ENCODE measurements at regions not wholly inside any gene's neighbourhood (a gene's known extent, or its start where the extent isn't known, plus 50 kb on each side); places are given as distances from the start of the nearest gene placed in this dataset.

GRCh38 chr2:234836271-234836670, 115.5 kb upstream of the SH3BP4 start:
- intact Hi-C loops (cut with DNase I), result no loop called here
- peaks cover 0 to 28% (median 14%) of the 10 kb centered on the region in 12 donors for H3K4me1 ChIP-seq
- no peaks in the 10 kb centered on the region for H3K36me3 ChIP-seq
- DNase-seq, result no peak
- no peaks in the 10 kb centered on the region for H3K9me3 ChIP-seq
- no peaks in the 10 kb centered on the region for H3K27me3 ChIP-seq
- ATAC-seq, result no peak
- TF ChIP-seq CTCF (IDR thresholded peaks at IDR 0.05) (no peak), POLR2A (IDR thresholded peaks at IDR 0.05) (no peak)
- H3K4me3 ChIP-seq, result no peak overlapping the region
- H3K27ac ChIP-seq, result no peak overlapping the region
- WGBS, 4 donors, result 49 to 63% (median 51%) methylated on average over 5 of the region's 5 CpGs

GRCh38 chr2:234835738-234836137, 116.1 kb upstream of the SH3BP4 start:
- 55 to 68% (median 64%) methylated on average over 4 of the region's 4 CpGs for WGBS, 4 donors
- DNase-seq (no peak), ATAC-seq (no peak)

GRCh38 chr2:234834228-234834923, 117.4 kb upstream of the SH3BP4 start:
- ATAC-seq (peak in 2 of 4 donors; percentile 41 to 56), DNase-seq (no peak)
- Histone ChIP-seq H3K27ac (no peak overlapping the region), H3K36me3 (no peaks in the 10 kb centered on the region), H3K9me3 (no peaks in the 10 kb centered on the region), H3K4me1 (peaks cover 0 to 9% (median 0%) of the 10 kb centered on the region in 12 donors), H3K4me3 (no peak overlapping the region), H3K27me3 (no peaks in the 10 kb centered on the region)
- intact Hi-C loops (cut with DNase I), result no loop called here
- 65 to 74% (median 68%) methylated on average over 7 of the region's 7 CpGs for WGBS, 4 donors
- TF ChIP-seq POLR2A (IDR thresholded peaks at IDR 0.05), result no peak
- TF ChIP-seq CTCF (IDR thresholded peaks at IDR 0.05), result no peak

More at GRCh38 chr2:234835738-234836137, 116.1 kb upstream of the SH3BP4 start:
- H3K36me3 ChIP-seq, result no peaks in the 10 kb centered on the region
- no peaks in the 10 kb centered on the region for H3K9me3 ChIP-seq
- H3K4me3 ChIP-seq, result no peak overlapping the region
- intact Hi-C loops (cut with DNase I), result no loop called here
- no peak overlapping the region for H3K27ac ChIP-seq
- no peaks in the 10 kb centered on the region for H3K27me3 ChIP-seq
- TF ChIP-seq CTCF (IDR thresholded peaks at IDR 0.05) (no peak), POLR2A (IDR thresholded peaks at IDR 0.05) (no peak)
- peaks cover 0 to 23% (median 10%) of the 10 kb centered on the region in 12 donors for H3K4me1 ChIP-seq

- whole genome bisulfite sequencing, 4 donors, result 82 to 90% (median 85%) methylated on average over 2 of the region's 2 CpGs
- Histone ChIP-seq H3K4me3 (no peak overlapping the region), H3K27ac (no peak overlapping the region), H3K27me3 (no peaks in the 10 kb centered on the region), H3K4me1 (peaks cover 0 to 7% (median 0%) of the 10 kb centered on the region in 12 donors), H3K9me3 (no peaks in the 10 kb centered on the region), H3K36me3 (no peaks in the 10 kb centered on the region)
- no peak for TF ChIP-seq CTCF (IDR thresholded peaks at IDR 0.05)
- no peak for TF ChIP-seq POLR2A (IDR thresholded peaks at IDR 0.05)
- ATAC-seq (no peak), DNase-seq (no peak)
- intact Hi-C loops (cut with DNase I), result no loop called here
Measured at GRCh38 chr2:234830853-234831252, 121.0 kb upstream of the SH3BP4 start.

Data from heart left ventricle (tissue), 16 donors.